ENCODE measurements at regions not wholly inside any gene's neighbourhood (a gene's known extent, or its start where the extent isn't known, plus 50 kb on each side); places are given as distances from the start of the nearest gene placed in this dataset.

GRCh38 chr3:111314898-111315297, 227.1 kb upstream of the CD96 start:
- TF ChIP-seq POLR2A (IDR thresholded peaks at IDR 0.05) = no peak
- TF ChIP-seq, protein P1, sequence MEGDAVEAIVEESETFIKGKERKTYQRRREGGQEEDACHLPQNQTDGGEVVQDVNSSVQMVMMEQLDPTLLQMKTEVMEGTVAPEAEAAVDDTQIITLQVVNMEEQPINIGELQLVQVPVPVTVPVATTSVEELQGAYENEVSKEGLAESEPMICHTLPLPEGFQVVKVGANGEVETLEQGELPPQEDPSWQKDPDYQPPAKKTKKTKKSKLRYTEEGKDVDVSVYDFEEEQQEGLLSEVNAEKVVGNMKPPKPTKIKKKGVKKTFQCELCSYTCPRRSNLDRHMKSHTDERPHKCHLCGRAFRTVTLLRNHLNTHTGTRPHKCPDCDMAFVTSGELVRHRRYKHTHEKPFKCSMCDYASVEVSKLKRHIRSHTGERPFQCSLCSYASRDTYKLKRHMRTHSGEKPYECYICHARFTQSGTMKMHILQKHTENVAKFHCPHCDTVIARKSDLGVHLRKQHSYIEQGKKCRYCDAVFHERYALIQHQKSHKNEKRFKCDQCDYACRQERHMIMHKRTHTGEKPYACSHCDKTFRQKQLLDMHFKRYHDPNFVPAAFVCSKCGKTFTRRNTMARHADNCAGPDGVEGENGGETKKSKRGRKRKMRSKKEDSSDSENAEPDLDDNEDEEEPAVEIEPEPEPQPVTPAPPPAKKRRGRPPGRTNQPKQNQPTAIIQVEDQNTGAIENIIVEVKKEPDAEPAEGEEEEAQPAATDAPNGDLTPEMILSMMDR (IDR thresholded peaks at IDR 0.05) = no peak

All from body of pancreas (tissue), 4 donors.